Tibial nerve (tissue), 3 donors: ENCODE measurements at regions not wholly inside any gene's neighbourhood (a gene's known extent, or its start where the extent isn't known, plus 50 kb on each side); places are given as distances from the start of the nearest gene placed in this dataset.

Experiments used
- POLR2A ChIP-seq, 2 donors: fragments of 450-650 bp; IDR thresholded peaks; one replicate each; pipeline ENCODE4 v1.6.1; 2017; ENCODE audit warnings: antibody characterized with exemption in 2 of 2, mild to moderate bottlenecking in 2 of 2, moderate library complexity in 2 of 2
- TF ChIP-seq, protein P1 (sequence below), 5 experiments: fragments of 200-600 bp in 3 of 5; fragments of 450-650 bp in 2 of 5; sonication (generic) in 3 of 5; IDR thresholded peaks; one replicate each; pipeline ENCODE4 v1.5.1; 2016 to 2019; ENCODE audit warnings: antibody characterized with exemption in 5 of 5, mild to moderate bottlenecking in 3 of 5, moderate library complexity in 2 of 5

GRCh38 chr9:85248514-85249312, 493.0 kb downstream of the AGTPBP1 start:
- TF ChIP-seq, protein P1, sequence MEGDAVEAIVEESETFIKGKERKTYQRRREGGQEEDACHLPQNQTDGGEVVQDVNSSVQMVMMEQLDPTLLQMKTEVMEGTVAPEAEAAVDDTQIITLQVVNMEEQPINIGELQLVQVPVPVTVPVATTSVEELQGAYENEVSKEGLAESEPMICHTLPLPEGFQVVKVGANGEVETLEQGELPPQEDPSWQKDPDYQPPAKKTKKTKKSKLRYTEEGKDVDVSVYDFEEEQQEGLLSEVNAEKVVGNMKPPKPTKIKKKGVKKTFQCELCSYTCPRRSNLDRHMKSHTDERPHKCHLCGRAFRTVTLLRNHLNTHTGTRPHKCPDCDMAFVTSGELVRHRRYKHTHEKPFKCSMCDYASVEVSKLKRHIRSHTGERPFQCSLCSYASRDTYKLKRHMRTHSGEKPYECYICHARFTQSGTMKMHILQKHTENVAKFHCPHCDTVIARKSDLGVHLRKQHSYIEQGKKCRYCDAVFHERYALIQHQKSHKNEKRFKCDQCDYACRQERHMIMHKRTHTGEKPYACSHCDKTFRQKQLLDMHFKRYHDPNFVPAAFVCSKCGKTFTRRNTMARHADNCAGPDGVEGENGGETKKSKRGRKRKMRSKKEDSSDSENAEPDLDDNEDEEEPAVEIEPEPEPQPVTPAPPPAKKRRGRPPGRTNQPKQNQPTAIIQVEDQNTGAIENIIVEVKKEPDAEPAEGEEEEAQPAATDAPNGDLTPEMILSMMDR (IDR thresholded peaks at IDR 0.05): no peak
- no peak for TF ChIP-seq POLR2A (IDR thresholded peaks at IDR 0.05)
